NCI-H345 treated with DMSO at 0.1 percent for 48 hours (cell line): ENCODE measurements at regions not wholly inside any gene's neighbourhood (a gene's known extent, or its start where the extent isn't known, plus 50 kb on each side); places are given as distances from the start of the nearest gene placed in this dataset.

Experiments
- DNase-seq: peaks from one replicate; lab custom pipeline; 2025; ENCODE audit not compliant: unreplicated experiment; lab: John Stamatoyannopoulos, UW

DNA sequence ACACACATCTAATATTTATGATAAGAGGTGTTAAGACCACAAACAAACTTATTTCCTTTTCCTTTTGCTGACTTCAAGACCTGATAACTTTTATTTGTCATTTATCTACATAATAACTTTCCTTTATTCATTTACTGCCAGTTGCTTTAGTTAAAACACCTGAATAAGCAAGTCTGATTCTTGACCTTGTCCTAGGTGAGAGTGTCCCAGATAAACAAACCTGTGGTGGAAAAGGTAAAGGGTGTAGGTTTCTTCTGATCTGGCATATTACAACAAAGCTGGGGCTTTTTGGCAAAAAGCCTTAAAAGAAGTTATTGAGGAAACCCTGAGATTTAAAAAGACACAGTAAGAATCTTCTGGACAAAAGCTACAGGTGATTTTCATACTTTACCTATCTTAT, 191.5 kb downstream of the ZBBX start:
- no peak for DNase-seq

DNA sequence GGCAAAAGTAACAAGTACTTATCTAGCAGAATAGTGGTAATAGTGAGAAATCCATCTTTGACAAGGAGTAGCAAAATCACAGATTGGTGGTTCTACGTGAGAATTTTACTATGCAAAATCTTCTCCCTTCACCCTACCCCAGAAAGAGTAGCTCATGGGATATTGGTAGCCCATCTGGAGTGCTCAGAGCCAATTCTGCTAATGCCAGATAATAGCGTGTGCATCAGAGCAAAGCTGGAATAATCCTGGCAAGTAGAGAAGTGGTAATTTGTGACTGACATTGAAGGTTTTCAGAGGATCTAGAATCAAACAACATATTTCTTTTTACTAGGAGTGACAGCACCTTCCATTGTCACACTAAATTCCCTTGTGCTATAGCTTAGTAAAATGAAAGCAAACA, 192.9 kb downstream of the ZBBX start:
- no peak for DNase-seq

- no peak for DNase-seq
Measured at GRCh38 chr3:167184511-167184910, 195.6 kb downstream of the ZBBX start.

GRCh38 chr3:167172377-167172776, 207.7 kb downstream of the ZBBX start:
- DNase-seq: no peak

- DNase-seq: no peak
Measured at GRCh38 chr3:167167491-167167890, 212.6 kb downstream of the ZBBX start.

DNA sequence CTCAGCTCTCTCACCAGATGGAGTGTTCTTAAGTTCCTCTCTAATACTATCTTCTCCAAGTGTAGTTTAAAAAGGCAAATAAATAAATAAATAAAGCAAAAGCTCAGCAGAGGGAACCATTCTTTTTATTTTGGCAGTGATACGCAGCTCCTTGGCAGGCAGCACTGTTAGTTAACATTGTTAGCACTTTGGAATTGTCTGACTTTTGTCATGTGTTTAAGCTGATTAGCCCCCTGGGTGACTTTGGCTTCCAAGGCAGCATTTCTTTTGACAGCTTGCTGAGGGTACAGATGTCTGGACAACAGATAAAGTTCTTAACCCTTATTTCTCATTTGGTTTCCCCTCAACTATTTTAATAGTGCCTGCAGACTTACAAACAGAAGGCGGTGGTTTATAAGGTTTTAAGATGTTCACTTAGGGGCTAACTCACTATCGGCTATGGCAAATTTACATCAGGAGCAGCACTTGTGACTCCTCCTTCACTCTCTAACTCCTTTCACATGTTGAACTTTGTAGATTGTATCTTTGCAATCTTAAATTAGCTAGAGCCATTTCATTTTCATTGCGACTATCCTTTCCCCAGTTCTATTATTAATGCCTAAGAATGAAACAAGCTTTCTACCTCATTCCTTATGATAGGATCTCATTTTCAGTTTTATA, 213.4 kb downstream of the ZBBX start:
- DNase-seq: no peak

- no peak for DNase-seq
Measured at GRCh38 chr3:167166012-167166411, 214.1 kb downstream of the ZBBX start.

DNA sequence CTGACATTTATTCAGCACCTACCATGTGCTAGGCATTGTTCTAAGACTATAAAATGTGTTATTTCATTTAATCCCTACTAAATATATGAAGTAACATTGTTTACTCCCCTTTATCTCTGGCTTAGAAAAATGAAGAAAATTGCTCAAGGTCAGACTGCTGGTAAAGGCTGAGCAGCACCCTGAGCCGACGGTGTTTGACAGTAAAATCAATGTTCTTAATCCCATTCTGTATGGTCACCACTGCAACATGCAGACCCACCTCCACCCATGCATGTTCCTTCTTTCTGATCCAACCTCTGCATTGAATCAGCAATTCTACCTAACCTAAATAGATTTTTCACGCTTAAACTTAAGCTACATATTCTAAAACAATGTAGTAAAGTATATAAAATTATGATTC, 216.5 kb downstream of the ZBBX start:
- DNase-seq: no peak

DNA sequence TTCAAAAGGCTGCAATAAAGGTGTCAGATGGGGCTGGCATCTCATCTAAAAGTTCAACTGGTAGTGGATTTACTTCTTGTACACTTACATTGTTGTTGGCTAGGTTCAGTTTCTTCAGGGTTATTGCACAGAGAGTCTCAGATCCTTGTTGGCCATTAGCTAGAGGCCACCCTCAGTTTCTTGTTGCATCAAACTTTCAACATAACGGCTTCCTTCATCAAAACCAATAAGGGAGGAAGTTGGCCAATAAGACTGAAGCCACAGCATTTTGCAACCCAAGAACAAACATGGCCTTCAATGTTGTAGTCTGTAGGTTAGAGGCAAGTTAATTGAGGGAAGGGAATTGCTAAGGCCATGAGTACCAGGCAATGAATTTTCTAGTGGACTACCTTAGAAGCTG, 218.0 kb downstream of the ZBBX start:
- no peak for DNase-seq

DNA sequence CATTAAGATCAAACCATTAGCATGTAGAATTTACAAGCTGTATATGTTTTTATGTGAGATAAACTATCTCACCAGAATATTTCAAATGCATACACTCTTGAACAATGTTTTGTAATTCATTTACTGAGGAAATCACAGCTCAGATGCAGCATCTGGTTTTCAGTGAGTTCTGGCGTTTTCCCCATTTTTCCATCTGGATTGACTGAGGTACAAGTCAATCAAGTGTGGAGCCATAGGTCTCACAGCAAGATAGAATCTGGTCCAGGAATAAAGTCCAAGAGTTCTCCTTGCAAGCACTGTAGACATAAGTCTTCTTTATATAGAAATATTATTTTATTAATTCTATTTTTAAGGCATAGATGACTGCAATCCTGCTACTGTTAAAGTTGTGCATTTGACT, 219.3 kb downstream of the ZBBX start:
- no peak for DNase-seq

GRCh38 chr3:167151636-167152035, 228.5 kb downstream of the ZBBX start:
- no peak for DNase-seq

DNA sequence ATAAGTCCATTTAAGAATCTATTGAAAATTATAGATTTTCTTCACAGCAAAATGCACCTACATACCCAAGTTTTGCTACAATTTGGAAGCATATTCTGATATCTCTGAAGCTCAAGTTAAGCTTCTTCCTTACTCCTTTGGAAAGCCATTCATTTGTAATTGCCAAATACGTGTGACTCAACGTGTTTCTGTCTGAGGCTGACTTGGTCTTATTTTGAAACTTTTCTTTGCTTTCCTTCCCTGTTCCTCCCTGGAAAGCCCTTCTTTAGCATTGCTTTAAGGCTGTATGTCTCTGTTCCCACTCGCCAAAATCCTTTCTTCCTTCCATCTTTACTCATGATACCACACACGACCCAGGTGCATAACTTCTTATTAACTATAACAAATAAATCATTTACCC, 232.0 kb downstream of the ZBBX start:
- DNase-seq: no peak

DNA sequence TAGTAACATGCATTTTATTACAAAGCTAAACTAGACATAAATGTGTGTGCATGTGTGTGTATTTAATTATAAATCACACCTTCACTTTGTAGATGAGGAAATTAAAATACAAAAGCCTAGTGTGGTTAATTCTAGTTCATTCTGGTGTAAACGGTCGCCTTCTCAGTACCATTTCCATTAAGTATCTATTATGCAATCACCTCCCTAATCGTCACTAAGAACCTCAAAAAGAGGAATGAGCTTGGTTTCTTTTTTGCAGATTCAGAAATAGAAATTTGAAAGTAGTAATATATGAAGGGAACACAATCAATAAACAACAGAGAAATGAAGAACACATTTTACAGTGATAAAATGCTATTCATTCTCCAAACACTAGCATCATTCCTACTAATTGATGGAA, 233.2 kb downstream of the ZBBX start:
- DNase-seq: no peak

GRCh38 chr3:167125612-167126407, 254.3 kb downstream of the ZBBX start:
- DNase-seq: no peak

DNA sequence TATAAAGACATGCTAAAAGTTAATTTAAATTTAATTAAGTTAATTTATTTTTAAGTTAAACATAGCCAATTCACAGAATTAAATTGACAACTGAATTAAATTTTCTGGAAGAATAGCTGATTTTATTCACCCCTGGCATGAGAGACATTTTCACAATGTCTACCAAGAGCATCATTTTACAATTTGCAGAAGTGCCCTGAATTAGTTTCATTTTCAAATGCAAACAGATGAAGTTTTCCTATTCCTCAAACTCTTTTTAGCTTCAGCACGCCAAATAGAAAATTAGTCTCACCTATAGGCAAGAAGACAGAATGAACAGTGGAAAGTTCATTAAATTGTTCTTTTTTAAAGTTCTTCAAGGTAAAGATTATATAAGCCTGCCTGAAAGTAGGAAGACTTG, 259.3 kb downstream of the ZBBX start:
- no peak for DNase-seq

DNA sequence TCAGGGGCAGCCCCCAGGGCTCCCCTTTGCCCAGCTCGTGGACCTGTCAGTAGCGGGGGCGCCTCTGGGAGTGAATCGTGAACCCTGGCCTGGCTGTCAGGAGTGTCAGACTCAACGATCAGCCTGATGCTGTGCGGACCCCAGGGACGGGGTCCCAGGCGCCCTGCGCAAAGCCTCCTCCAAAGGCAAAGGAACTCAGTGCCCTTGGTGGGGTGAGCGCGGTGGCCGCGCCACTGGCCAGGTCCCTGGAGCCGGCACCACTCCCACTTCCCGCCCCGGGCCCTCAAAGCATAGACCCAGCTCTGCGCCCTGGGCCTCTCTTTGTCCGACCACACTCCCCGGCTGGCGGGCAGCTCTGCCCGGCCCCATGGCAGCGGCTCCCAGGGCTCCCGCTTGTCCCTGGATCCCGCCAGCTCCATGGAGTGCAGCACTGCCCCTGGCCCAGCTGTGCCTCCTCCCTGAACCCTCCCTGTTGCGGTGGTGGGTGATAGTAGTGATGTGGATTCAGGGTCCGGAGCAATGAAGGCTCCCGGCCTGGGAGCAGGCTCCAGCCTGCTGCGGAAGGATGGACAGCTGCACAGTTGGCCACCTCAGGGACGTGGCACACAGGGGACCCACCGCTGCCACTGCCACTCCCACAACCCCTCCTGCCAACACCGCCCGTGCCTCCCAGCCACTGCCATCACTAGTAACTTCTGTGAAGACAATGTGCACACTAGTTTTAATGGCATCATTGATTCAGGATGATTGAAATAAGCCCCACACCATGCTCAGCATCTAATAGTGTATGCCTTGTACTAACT, 263.8 kb downstream of the ZBBX start:
- DNase-seq: no peak

- no peak for DNase-seq
Measured at GRCh38 chr3:167115331-167115934, 264.7 kb downstream of the ZBBX start.

DNA sequence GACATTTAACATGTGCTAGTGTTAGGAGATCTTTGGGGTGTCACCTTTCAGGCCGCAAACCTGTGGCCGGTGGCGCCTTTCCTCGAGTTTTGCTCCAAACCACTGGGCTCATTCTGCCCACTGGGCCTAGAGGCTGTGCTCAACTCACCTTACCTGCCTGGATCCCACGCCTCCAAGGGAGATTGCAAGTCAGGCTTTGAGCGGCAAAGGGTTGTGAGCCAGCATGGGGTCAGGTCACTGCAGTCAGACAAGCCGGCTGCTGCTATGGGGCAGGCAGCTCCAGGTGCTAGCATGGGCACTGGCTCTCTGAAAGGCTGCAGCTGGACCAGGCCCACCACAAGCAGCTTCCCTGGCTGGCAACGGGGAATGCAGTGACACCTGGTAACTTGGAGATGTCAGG, 265.5 kb downstream of the ZBBX start:
- no peak for DNase-seq

DNA sequence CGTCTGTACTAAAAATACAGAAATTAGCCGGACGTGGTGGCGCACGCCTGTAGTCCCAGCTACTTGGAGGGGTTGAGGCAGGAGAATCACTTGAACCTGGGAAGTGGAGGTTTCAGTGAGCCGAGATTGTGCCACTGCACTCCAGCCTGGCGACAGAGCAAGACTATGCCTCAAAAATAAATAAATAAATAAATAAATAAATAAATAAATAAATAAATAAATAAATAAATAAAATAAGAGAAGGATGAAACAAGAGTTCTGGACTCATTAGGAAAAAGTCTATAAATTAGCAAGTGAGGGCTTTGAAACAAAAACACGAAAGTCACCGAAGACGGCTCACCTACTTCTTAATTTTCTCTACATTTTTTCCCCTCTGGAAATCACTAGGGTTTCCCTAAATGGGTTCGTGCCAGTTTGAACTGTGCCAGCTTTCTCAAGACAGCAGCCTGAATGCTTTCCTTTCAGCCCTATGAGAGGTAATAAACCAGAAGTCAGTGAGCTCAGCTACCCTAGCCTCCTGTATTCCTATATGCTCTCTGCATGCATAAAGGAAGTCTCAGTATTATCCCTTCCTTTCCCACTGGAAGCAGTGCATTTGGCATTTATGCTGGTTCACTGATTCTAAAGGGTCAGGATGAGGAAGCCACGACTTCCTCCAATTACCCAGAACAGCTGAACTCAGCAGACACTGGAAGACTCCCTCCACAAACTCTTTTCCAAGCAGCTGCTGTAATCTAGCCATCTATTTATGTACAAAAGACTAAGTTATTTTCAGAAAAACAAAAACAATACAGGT, 266.9 kb downstream of the ZBBX start:
- no peak for DNase-seq

GRCh38 chr3:167110901-167111300, 269.2 kb downstream of the ZBBX start:
- DNase-seq: no peak

GRCh38 chr3:167109746-167110145, 270.4 kb downstream of the ZBBX start:
- no peak for DNase-seq
